SK-N-SH treated with all-trans-retinoic acid at 6 μM for 48 hours (cell line): ENCODE measurements at regions not wholly inside any gene's neighbourhood (a gene's known extent, or its start where the extent isn't known, plus 50 kb on each side); places are given as distances from the start of the nearest gene placed in this dataset.

Source experiments
- ATAC-seq: fragments of 200-7000 bp; cut with Tn5 transposase; 3 replicates; pipeline ENCODE4 v1.9.1; 2020; ENCODE audit warnings: mild to moderate bottlenecking, moderate library complexity
- ARNTL ChIP-seq: fragments of 450-650 bp; formaldehyde crosslinking; IDR thresholded peaks from 2 replicates; pipeline ENCODE4 v1.5.0; 2020; ENCODE audit warnings: low read depth, mild to moderate bottlenecking, moderate library complexity, borderline replicate concordance
- BACH2 ChIP-seq: fragments of 250-450 bp; sonication (Bioruptor Pico); IDR thresholded peaks from 2 replicates; pipeline ENCODE4 v1.9.0; 2021; ENCODE audit warnings: mild to moderate bottlenecking, borderline replicate concordance
- CREB5 ChIP-seq: fragments of 250-450 bp; sonication (Bioruptor Pico); IDR thresholded peaks from 2 replicates; pipeline ENCODE4 v1.5.1; 2020; ENCODE audit warnings: low read depth, mild to moderate bottlenecking, moderate library complexity
- CSDC2 ChIP-seq: fragments of 250-450 bp; sonication (Bioruptor Pico); IDR thresholded peaks from 2 replicates; pipeline ENCODE4 v1.5.0; 2020; ENCODE audit warnings: mild to moderate bottlenecking, moderate library complexity
- CSRNP3 ChIP-seq: fragments of 250-450 bp; sonication (Bioruptor Pico); IDR thresholded peaks from 2 replicates; pipeline ENCODE4 v1.5.1; 2021; ENCODE audit warnings: mild to moderate bottlenecking, moderate library complexity
- ESRRG ChIP-seq: fragments of 250-450 bp; sonication (Bioruptor Pico); IDR thresholded peaks from 2 replicates; pipeline ENCODE4 v1.6.1; 2021; ENCODE audit warnings: mild to moderate bottlenecking
- ISL1 ChIP-seq: fragments of 250-450 bp; sonication (Bioruptor Pico); IDR thresholded peaks from 2 replicates; pipeline ENCODE4 v2.1.2; 2022; ENCODE audit warnings: mild to moderate bottlenecking, moderate library complexity
- OSR1 ChIP-seq: fragments of 250-450 bp; sonication (Bioruptor Pico); IDR thresholded peaks from 2 replicates; pipeline ENCODE4 v1.8.0; 2022; ENCODE audit warnings: moderate library complexity, mild to moderate bottlenecking, inconsistent platforms
- PPARA ChIP-seq: fragments of 250-450 bp; sonication (Bioruptor Pico); IDR thresholded peaks from 2 replicates; pipeline ENCODE4 v1.5.0; 2020; ENCODE audit warnings: mild to moderate bottlenecking, borderline replicate concordance
- RARB ChIP-seq: fragments of 250-450 bp; sonication (Bioruptor Pico); IDR thresholded peaks from 2 replicates; pipeline ENCODE4 v1.8.0; 2021; ENCODE audit warnings: mild to moderate bottlenecking, moderate library complexity
- SNAI2 ChIP-seq: fragments of 250-450 bp; sonication (Bioruptor Pico); IDR thresholded peaks from 2 replicates; pipeline ENCODE4 v1.5.0; 2020; ENCODE audit warnings: mild to moderate bottlenecking, moderate library complexity
- TCF4 ChIP-seq: fragments of 250-450 bp; sonication (Bioruptor Pico); IDR thresholded peaks from 2 replicates; pipeline ENCODE4 v1.8.0; 2021; ENCODE audit warnings: mild to moderate bottlenecking, moderate library complexity, borderline replicate concordance
- TOX ChIP-seq: fragments of 250-450 bp; sonication (Bioruptor Pico); IDR thresholded peaks from 2 replicates; pipeline ENCODE4 v1.8.0; 2021; ENCODE audit warnings: mild to moderate bottlenecking, moderate library complexity, borderline replicate concordance
- ZC3H10 ChIP-seq: fragments of 250-450 bp; sonication (Bioruptor Pico); IDR thresholded peaks from 2 replicates; pipeline ENCODE4 v1.5.1; 2021; ENCODE audit warnings: mild to moderate bottlenecking, moderate library complexity
- ZFP30 ChIP-seq: fragments of 450-650 bp; formaldehyde crosslinking; IDR thresholded peaks from 2 replicates; pipeline ENCODE4 v1.5.0; 2022; ENCODE audit warnings: mild to moderate bottlenecking, moderate library complexity
- ZNF565 ChIP-seq: fragments of 450-650 bp; formaldehyde crosslinking; conservative IDR thresholded peaks from 2 replicates; pipeline ENCODE4 v1.5.0; 2020; ENCODE audit warnings: low read depth, mild to moderate bottlenecking, moderate library complexity
- ZNF70 ChIP-seq: fragments of 450-650 bp; formaldehyde crosslinking; IDR thresholded peaks from 2 replicates; pipeline ENCODE4 v1.5.0; 2020; ENCODE audit warnings: mild to moderate bottlenecking, moderate library complexity
- ZNF8 ChIP-seq: fragments of 450-650 bp; formaldehyde crosslinking; IDR thresholded peaks from 2 replicates; pipeline ENCODE4 v1.5.0; 2020; ENCODE audit warnings: mild to moderate bottlenecking, moderate library complexity
- TF ChIP-seq, protein P1 (sequence below): fragments of 250-450 bp; sonication (Bioruptor Pico); IDR thresholded peaks from 2 replicates; pipeline ENCODE4 v1.5.0; 2020; ENCODE audit warnings: mild to moderate bottlenecking, moderate library complexity
- TF ChIP-seq, protein P2 (sequence below): fragments of 250-450 bp; sonication (Bioruptor Pico); IDR thresholded peaks from 2 replicates; pipeline ENCODE4 v1.8.0; 2020; ENCODE audit warnings: mild to moderate bottlenecking, moderate library complexity, borderline replicate concordance

- TF ChIP-seq, protein P1, sequence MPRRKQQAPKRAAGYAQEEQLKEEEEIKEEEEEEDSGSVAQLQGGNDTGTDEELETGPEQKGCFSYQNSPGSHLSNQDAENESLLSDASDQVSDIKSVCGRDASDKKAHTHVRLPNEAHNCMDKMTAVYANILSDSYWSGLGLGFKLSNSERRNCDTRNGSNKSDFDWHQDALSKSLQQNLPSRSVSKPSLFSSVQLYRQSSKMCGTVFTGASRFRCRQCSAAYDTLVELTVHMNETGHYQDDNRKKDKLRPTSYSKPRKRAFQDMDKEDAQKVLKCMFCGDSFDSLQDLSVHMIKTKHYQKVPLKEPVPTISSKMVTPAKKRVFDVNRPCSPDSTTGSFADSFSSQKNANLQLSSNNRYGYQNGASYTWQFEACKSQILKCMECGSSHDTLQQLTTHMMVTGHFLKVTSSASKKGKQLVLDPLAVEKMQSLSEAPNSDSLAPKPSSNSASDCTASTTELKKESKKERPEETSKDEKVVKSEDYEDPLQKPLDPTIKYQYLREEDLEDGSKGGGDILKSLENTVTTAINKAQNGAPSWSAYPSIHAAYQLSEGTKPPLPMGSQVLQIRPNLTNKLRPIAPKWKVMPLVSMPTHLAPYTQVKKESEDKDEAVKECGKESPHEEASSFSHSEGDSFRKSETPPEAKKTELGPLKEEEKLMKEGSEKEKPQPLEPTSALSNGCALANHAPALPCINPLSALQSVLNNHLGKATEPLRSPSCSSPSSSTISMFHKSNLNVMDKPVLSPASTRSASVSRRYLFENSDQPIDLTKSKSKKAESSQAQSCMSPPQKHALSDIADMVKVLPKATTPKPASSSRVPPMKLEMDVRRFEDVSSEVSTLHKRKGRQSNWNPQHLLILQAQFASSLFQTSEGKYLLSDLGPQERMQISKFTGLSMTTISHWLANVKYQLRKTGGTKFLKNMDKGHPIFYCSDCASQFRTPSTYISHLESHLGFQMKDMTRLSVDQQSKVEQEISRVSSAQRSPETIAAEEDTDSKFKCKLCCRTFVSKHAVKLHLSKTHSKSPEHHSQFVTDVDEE (CRISPR knock-in tag), result no peak
- TF ChIP-seq RARB (no peak), SNAI2 (no peak), ARNTL (CRISPR knock-in tag) (no peak), ZNF565 (CRISPR knock-in tag) (no peak), ZNF70 (no peak)
Measured at GRCh38 chr9:28961623-28962022, 1388.3 kb upstream of the C9orf72 start (continued).

GRCh38 chr9:28967226-28967625 is 1393.9 kb upstream of the C9orf72 start:
- TF ChIP-seq ZFP30 (CRISPR knock-in tag), result no peak
- no peak for TF ChIP-seq TCF4 (CRISPR knock-in tag)
- TF ChIP-seq OSR1 (CRISPR knock-in tag), result no peak
- no peak for TF ChIP-seq ARNTL (CRISPR knock-in tag)
- TF ChIP-seq ZNF8 (CRISPR knock-in tag), result no peak
- no peak for TF ChIP-seq CSRNP3 (CRISPR knock-in tag)
- no peak for TF ChIP-seq BACH2
- no peak for TF ChIP-seq ESRRG (CRISPR knock-in tag)
- TF ChIP-seq SNAI2, result no peak
- no peak for TF ChIP-seq CREB5 (CRISPR knock-in tag)
- TF ChIP-seq, protein P1 (CRISPR knock-in tag), result no peak
- no peak for TF ChIP-seq ZC3H10 (CRISPR knock-in tag)
- no peak for TF ChIP-seq ISL1
- no peak for TF ChIP-seq PPARA (CRISPR knock-in tag)
- no peak for TF ChIP-seq RARB
- TF ChIP-seq, protein P2, sequence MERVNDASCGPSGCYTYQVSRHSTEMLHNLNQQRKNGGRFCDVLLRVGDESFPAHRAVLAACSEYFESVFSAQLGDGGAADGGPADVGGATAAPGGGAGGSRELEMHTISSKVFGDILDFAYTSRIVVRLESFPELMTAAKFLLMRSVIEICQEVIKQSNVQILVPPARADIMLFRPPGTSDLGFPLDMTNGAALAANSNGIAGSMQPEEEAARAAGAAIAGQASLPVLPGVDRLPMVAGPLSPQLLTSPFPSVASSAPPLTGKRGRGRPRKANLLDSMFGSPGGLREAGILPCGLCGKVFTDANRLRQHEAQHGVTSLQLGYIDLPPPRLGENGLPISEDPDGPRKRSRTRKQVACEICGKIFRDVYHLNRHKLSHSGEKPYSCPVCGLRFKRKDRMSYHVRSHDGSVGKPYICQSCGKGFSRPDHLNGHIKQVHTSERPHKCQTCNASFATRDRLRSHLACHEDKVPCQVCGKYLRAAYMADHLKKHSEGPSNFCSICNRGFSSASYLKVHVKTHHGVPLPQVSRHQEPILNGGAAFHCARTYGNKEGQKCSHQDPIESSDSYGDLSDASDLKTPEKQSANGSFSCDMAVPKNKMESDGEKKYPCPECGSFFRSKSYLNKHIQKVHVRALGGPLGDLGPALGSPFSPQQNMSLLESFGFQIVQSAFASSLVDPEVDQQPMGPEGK (CRISPR knock-in tag), result no peak
- TF ChIP-seq TOX (CRISPR knock-in tag), result no peak
- TF ChIP-seq CSDC2 (CRISPR knock-in tag), result no peak
- no peak for ATAC-seq

GRCh38 chr9:28970241-28970654 is 1397.0 kb upstream of the C9orf72 start:
- ATAC-seq, result no peak
- no peak for TF ChIP-seq CREB5 (CRISPR knock-in tag)
- TF ChIP-seq, protein P1 (CRISPR knock-in tag), result no peak
- TF ChIP-seq, protein P2 (CRISPR knock-in tag), result no peak
- TF ChIP-seq, all 23 proteins: peak for 0
